Central memory CD8-positive, alpha-beta T cell (primary cell): ENCODE measurements at regions not wholly inside any gene's neighbourhood (a gene's known extent, or its start where the extent isn't known, plus 50 kb on each side); places are given as distances from the start of the nearest gene placed in this dataset.
"Not testable (repeated sequence)": the region's sequence is repeated elsewhere in the genome, so short reads cannot be mapped to it uniquely, and the experiment has no call there.

Experiments used
- ATAC-seq: fragments of 150-1000 bp; cut with Tn5 transposase; replicated peaks from 2 replicates; pipeline ENCODE4 v1.10.0; 2022; ENCODE audit warnings: mild to moderate bottlenecking, moderate FRiP score, moderate number of reproducible peaks; ENCODE audit not compliant: poor library complexity, severe bottlenecking; ENCODE audit errors: extremely low read depth
- DNase-seq, 2 donors: peaks; one replicate each; pipeline ENCODE4 v3.0.0; 2021; ENCODE audit warnings: low spot score in 2 of 2
- H3K27ac Mint-ChIP-seq: one replicate; pipeline ENCODE4 v1.8.0; 2022; ENCODE audit warnings: low read depth, mild to moderate bottlenecking, moderate library complexity, mixed read lengths
- H3K27me3 Mint-ChIP-seq: one replicate; pipeline ENCODE4 v1.8.0; 2022; ENCODE audit warnings: mixed read lengths
- H3K36me3 Mint-ChIP-seq: one replicate; pipeline ENCODE4 v1.8.0; 2022; ENCODE audit warnings: mild to moderate bottlenecking, moderate library complexity, mixed read lengths; ENCODE audit not compliant: insufficient read depth
- H3K4me1 Mint-ChIP-seq: one replicate; pipeline ENCODE4 v1.8.0; 2022; ENCODE audit warnings: mixed read lengths
- H3K4me3 Mint-ChIP-seq: one replicate; pipeline ENCODE4 v1.8.0; 2022; ENCODE audit warnings: mild to moderate bottlenecking, moderate library complexity, mixed read lengths
- H3K9me3 Mint-ChIP-seq: one replicate; pipeline ENCODE4 v1.8.0; 2022; ENCODE audit warnings: mixed read lengths

DNA sequence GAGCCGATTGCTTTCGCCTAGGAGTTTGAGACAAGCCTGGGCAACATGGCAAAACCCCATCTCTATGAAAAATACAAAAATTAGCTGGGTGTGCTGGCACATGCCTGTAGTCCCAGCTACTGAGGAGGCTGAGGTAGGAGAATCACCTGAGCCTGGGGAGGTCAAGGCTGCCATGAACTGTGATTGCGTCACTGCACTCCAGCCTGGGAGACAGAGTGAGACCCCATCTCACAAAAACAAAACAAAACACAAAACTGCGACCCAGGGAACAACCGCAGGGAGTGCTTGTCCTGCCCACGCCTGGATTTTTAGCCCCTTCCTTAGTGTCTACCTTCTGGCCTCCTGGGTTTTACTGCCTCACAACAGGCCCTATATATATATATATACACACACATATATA is 82.2 kb downstream of the IGLL1 start:
- H3K4me3 Mint-ChIP-seq, H3K27ac Mint-ChIP-seq, H3K36me3 Mint-ChIP-seq, DNase-seq, H3K9me3 Mint-ChIP-seq, ATAC-seq, H3K4me1 Mint-ChIP-seq: not testable (repeated sequence)
- peaks cover 23% of the 10 kb centered on the region for H3K27me3 Mint-ChIP-seq

DNA sequence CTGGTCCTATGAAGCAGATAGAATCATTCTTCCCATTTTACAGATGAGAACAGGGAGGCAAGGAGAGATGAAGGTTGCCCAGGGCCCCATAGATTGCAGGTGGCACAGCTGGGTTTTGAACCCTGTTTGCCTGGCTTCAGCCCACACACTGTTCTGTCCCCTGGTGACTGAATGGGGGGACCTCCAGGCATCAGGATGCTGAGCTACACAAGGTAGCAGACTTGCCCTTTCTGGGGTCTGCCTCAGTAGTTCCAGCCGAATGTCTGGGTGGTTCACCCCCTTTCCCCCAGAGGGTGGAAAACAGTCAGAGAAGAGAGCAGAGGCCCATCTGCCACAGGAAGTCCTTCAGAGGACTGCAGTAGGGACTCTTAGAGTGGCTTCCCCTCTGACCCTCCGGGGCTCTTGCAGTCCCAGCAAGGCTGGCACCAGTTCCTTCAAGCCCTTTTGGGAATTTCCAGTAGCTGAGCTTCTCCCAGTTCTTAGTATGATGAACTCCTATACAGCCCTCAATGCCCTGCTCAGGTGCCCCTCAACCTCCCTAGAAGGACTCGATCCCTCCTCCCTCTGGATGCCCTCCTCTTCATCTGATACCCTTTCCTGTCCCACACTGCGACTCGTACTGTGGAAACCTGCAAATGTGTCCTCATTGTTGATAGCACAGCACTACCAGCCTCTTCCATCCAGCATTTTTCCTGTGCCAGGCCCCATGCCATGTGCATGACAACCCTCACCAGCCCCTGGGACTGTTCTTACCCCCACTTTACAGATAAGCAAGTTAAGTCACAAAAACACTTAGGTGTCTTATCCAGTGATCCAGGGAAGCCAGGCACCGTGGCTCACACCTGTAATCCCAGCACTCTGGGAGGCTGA is 82.8 kb downstream of the IGLL1 start:
- H3K4me1 Mint-ChIP-seq = peaks cover 10% of the 10 kb centered on the region
- no peaks in the 10 kb centered on the region for H3K36me3 Mint-ChIP-seq
- H3K27ac Mint-ChIP-seq = no peak overlapping the region
- DNase-seq = no peak
- no peaks in the 10 kb centered on the region for H3K9me3 Mint-ChIP-seq
- ATAC-seq = no peak
- peaks cover 29% of the 10 kb centered on the region for H3K27me3 Mint-ChIP-seq
- no peak overlapping the region for H3K4me3 Mint-ChIP-seq

DNA sequence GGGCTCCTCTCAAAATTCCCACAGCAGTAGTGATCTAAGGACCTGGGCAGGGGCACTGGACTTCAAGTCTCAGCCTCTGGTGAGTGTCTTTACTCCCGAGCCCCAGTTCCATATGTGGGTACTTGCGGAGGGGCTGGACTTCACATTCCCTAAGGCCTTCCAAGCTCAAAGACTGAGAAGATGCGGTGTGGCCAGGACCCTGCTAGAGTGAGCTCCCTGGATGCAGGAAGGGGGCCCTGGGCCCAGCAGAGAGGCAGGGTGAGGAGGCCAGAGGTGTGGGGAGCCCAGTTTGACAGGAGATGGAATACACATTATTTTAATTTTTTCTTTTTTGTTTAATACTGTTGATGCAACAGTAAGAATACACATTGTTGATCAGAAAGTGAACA is 83.7 kb downstream of the IGLL1 start:
- no peak for ATAC-seq
- Mint-ChIP-seq H3K4me3 (no peak overlapping the region), H3K27me3 (peaks cover 31% of the 10 kb centered on the region), H3K27ac (no peak overlapping the region), H3K9me3 (no peaks in the 10 kb centered on the region), H3K36me3 (no peaks in the 10 kb centered on the region), H3K4me1 (peaks cover 10% of the 10 kb centered on the region)
- DNase-seq = no peak

DNA sequence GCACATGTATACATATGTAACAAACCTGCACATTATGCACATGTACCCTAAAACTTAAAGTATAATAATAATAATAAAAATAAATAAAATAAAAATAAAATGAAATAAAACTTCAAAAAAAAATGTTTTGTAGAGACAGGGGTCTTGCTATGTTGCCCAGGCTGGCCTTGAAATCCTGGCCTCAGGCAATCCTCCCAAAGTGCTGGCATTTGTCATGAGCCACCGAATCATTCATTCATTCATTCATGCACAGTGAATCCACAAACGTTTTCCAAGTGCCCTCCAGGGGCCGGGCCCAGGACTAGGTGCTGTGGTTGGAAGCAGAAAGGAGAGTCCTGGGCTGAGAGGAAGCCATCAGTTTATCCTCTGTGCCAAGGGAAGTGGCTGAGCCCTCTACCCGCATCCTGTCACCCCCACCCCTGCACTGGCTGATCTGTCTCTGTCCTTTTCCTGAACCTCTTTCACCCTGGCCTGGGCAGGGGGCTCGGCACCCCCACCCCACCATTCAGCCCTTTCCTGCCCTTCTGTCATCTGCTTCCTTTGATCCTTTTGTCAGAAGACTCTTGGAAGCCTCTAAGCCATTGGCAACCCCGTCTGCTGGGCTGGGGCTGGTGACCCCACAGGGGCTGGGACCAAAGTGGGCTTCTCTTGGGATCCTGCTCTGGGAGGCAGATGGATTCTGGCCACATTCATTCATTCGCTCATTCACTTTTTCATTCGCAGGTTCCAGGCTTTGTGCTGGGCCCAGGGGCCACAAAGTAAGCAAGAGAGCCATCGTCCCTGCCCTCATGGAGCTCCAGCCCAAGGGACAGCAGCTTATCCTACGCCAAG is 84.3 kb downstream of the IGLL1 start:
- DNase-seq = no peak
- Mint-ChIP-seq H3K4me1 (peaks cover 10% of the 10 kb centered on the region), H3K9me3 (no peaks in the 10 kb centered on the region), H3K27ac (no peak overlapping the region), H3K27me3 (peaks cover 31% of the 10 kb centered on the region), H3K36me3 (no peaks in the 10 kb centered on the region), H3K4me3 (no peak overlapping the region)
- ATAC-seq = no peak

DNA sequence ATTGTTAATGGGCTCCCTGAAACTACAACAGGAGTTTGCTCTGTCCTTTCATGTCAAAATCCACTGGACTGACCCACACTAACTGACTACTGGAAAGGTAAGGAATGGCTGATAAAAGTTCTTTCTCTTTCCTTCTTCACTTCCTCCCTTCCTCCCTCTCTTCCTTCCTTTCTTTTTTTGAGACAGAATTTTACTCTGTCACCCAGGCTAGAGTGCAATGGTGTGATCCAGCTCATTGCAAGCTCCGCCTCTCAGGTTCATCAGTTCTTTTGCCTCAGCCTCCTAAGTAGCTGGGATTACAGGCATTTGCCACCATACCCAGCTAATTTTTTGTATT is 85.2 kb downstream of the IGLL1 start:
- H3K4me3 Mint-ChIP-seq = no peak overlapping the region
- no peak for DNase-seq
- no peak for ATAC-seq
- H3K27ac Mint-ChIP-seq = no peak overlapping the region
- peaks cover 10% of the 10 kb centered on the region for H3K4me1 Mint-ChIP-seq
- peaks cover 27% of the 10 kb centered on the region for H3K27me3 Mint-ChIP-seq
- no peaks in the 10 kb centered on the region for H3K9me3 Mint-ChIP-seq
- H3K36me3 Mint-ChIP-seq = no peaks in the 10 kb centered on the region

DNA sequence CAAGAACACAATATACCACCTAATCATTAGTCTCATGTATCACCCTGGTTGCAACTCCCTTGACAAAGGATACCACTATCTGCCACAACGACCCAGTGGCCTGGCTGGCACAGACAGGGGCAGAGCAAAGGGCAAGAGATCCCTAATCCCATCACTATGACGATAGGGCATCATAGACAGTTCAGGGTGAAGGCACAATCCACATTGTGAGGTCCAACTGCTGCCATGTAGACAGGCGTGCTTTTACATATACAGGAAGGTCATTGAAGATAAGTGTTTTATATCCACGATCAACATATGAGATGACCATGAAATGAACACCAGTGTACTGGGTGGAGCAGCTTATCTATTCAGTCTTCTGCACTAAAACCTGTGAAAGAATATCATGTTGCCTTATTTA is 94.6 kb downstream of the IGLL1 start:
- Mint-ChIP-seq H3K4me1 (no peaks in the 10 kb centered on the region), H3K36me3 (no peaks in the 10 kb centered on the region), H3K9me3 (no peaks in the 10 kb centered on the region), H3K4me3 (no peak overlapping the region), H3K27ac (no peak overlapping the region), H3K27me3 (peaks cover 54% of the 10 kb centered on the region)
- no peak for DNase-seq
- ATAC-seq = peak; percentile 65

DNA sequence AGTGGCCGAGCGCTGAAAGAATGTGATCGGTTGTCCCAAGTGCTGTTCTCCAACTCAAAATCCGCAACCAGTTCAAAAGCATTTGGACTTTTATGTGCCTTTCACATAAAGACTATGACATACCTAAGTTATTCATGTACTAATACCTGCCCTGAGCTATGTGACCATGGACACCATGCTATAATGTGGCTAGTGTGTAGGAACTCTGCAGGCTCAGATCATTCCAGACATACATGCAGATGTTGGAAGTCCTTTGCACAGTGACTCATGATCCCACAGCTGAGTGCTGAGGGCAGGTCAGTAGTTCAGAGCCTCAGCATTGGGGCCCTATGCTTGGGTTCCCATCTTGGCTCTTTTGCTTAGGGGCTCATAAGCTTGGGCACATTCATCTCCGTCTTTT is 95.4 kb downstream of the IGLL1 start:
- H3K27ac Mint-ChIP-seq = no peak overlapping the region
- no peaks in the 10 kb centered on the region for H3K9me3 Mint-ChIP-seq
- no peak for DNase-seq
- no peak for ATAC-seq
- peaks cover 59% of the 10 kb centered on the region for H3K27me3 Mint-ChIP-seq
- H3K36me3 Mint-ChIP-seq = no peaks in the 10 kb centered on the region
- no peak overlapping the region for H3K4me3 Mint-ChIP-seq
- no peaks in the 10 kb centered on the region for H3K4me1 Mint-ChIP-seq

DNA sequence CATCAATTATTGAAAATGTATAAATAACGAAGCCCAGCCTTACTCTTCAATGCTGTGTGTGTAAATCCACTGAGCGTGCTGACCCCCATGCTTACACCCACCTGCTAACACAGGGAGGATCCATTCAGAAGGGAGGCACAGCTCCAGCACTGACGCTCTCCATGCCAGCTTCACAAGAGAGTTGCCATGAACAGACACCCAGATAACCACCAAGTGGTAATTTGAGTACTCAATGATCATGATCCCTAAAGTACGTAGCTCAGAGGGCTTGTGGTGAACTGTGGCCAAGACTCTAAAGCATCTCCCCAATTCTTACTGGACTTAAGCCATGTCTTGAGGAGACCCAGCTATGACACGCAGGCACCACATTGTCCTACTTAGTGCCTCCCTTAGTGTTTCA is 98.7 kb downstream of the IGLL1 start:
- Mint-ChIP-seq H3K36me3 (no peaks in the 10 kb centered on the region), H3K27me3 (peaks cover 72% of the 10 kb centered on the region), H3K27ac (no peak overlapping the region), H3K4me3 (no peak overlapping the region), H3K9me3 (no peaks in the 10 kb centered on the region), H3K4me1 (peaks cover 4% of the 10 kb centered on the region)
- DNase-seq (no peak), ATAC-seq (no peak)

DNA sequence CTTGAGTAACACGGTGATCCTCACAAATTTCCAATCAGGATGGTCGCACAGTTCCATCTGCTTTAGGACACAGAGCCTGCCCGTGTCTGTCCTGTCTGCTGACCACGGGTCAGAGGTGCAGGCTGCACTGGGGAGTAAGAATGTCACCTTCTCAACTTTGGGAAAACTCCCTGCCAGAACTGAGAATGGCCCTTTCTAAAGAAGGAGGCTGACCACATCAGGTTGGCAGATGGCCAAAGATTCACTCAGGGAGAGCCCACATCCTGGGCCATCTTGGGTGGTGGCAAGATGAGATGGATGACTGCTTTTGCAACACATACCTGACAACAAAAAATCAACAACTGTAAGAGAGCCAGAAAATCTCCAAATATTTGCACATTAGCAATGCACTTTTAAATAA is 101.9 kb downstream of the IGLL1 start:
- peaks cover 4% of the 10 kb centered on the region for H3K4me1 Mint-ChIP-seq
- H3K36me3 Mint-ChIP-seq = peaks cover 2% of the 10 kb centered on the region
- no peaks in the 10 kb centered on the region for H3K9me3 Mint-ChIP-seq
- no peak for DNase-seq
- ATAC-seq = no peak
- no peak overlapping the region for H3K27ac Mint-ChIP-seq
- peaks cover 47% of the 10 kb centered on the region for H3K27me3 Mint-ChIP-seq
- no peak overlapping the region for H3K4me3 Mint-ChIP-seq

DNA sequence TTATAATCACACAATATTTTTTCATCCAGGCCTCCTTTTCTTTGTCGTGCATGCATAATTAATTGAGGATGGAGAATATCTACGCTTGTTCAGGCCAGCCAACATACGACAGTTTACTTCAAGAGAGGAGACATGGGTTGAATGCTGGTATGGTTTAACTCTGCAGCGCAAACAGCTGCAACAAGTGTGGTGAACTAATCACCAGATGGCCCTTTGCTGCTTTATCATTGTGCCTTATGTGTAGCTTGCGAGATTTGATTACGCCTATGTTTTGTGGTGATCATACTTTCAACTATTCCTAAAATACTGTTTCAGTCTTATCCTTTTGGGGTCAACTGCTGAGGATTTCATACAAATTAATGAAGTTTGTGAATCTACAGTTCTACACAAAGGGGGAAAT is 105.6 kb downstream of the IGLL1 start:
- H3K36me3 Mint-ChIP-seq, H3K27ac Mint-ChIP-seq, DNase-seq, ATAC-seq, H3K9me3 Mint-ChIP-seq, H3K4me1 Mint-ChIP-seq, H3K4me3 Mint-ChIP-seq: not testable (repeated sequence)
- H3K27me3 Mint-ChIP-seq = peaks cover 15% of the 10 kb centered on the region

DNA sequence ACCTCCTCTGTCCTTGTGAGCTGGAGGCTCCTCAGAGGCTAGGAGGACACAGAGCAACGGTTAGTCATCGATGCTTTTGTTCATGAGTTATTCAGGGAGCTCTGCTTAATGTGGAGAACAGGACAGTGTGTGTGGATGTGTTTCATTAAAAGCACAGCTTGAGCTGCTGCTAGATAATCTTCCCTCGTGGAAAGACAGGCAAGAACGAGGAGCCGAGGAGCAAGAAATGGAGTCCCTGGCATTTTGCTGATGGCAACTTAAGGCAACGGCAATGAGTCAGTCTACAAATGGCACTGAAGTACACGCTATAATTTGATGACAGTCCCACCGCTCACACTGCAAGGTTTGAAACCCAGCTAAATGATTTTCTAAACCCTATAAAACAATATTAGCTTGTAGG is 106.2 kb downstream of the IGLL1 start:
- DNase-seq (no peak), ATAC-seq (no peak)
- H3K4me1 Mint-ChIP-seq = peaks cover 4% of the 10 kb centered on the region
- H3K4me3 Mint-ChIP-seq = no peak overlapping the region
- H3K27ac Mint-ChIP-seq = no peak overlapping the region
- no peaks in the 10 kb centered on the region for H3K9me3 Mint-ChIP-seq
- H3K36me3 Mint-ChIP-seq = peaks cover 2% of the 10 kb centered on the region
- H3K27me3 Mint-ChIP-seq = peaks cover 9% of the 10 kb centered on the region

DNA sequence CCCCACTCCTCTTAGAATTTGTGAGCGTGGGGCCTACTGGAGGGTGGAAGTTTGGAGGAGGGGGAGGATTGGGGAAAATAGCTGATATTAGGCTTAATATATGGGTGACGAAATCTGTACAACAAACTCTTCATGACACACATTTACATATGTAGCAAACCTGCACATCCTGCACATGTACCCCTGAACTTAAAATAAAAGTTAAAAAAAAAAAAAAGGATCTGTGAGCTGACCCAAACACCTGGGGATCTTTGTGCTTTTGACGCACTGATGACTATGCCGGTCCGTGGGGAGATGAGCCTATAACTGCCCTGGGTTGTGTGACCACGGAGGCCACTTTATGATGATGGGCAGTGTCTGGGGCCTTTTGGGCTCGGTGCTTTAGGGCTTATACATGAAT is 107.7 kb downstream of the IGLL1 start:
- not testable (repeated sequence) for H3K4me1 Mint-ChIP-seq, DNase-seq, H3K9me3 Mint-ChIP-seq, ATAC-seq, H3K27me3 Mint-ChIP-seq, H3K4me3 Mint-ChIP-seq, H3K36me3 Mint-ChIP-seq, H3K27ac Mint-ChIP-seq

DNA sequence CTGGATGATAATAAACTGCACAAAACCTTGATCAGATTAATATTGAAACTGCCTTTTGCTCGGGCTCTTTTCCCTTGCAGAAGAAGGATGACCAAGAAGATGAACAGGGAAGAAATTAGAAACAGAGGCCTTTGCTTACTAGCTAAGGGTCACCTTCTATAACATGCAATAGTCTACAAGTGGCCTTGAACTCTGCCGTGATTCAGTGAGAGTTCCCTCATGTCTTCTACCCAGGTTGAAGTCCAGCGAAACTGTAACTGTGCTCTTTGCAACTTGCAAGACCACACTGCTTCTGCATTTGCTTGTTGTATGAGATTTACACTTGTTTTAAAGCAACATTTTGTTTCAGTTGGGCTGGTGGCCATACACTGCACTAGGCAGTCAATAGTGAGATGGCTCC is 108.4 kb downstream of the IGLL1 start:
- no peaks in the 10 kb centered on the region for H3K9me3 Mint-ChIP-seq
- DNase-seq (no peak), ATAC-seq (no peak)
- H3K36me3 Mint-ChIP-seq = peaks cover 2% of the 10 kb centered on the region
- no peak overlapping the region for H3K27ac Mint-ChIP-seq
- H3K27me3 Mint-ChIP-seq = no peaks in the 10 kb centered on the region
- no peak overlapping the region for H3K4me3 Mint-ChIP-seq
- no peaks in the 10 kb centered on the region for H3K4me1 Mint-ChIP-seq
